Hepatocyte (in vitro differentiated cells): ENCODE measurements at regions not wholly inside any gene's neighbourhood (a gene's known extent, or its start where the extent isn't known, plus 50 kb on each side); places are given as distances from the start of the nearest gene placed in this dataset.

Experiments used
- DNase-seq: peaks from one replicate; pipeline ENCODE4 v3.0.0-alpha.2; 2016; ENCODE audit warnings: low spot score
- H2AFZ ChIP-seq: fragments of 200-600 bp; sonication (generic); 2 replicates; pipeline ENCODE4 v1.6.0; 2016; ENCODE audit warnings: antibody characterized with exemption, mild to moderate bottlenecking
- H3K27ac ChIP-seq: fragments of 200-600 bp; sonication (generic); 2 replicates; pipeline ENCODE4 v1.5.1; 2016; ENCODE audit warnings: mild to moderate bottlenecking
- H3K27me3 ChIP-seq: fragments of 200-600 bp; sonication (generic); 2 replicates; pipeline ENCODE4 v1.6.1; 2016
- H3K36me3 ChIP-seq: fragments of 200-600 bp; sonication (generic); replicated peaks from 2 replicates; pipeline ENCODE4 v1.5.1; 2016; ENCODE audit warnings: low read depth; ENCODE audit not compliant: insufficient read depth
- H3K4me1 ChIP-seq: fragments of 200-600 bp; sonication (generic); 2 replicates; pipeline ENCODE4 v1.5.1; 2016; ENCODE audit warnings: mild to moderate bottlenecking, moderate library complexity; ENCODE audit not compliant: insufficient read depth
- H3K4me2 ChIP-seq: fragments of 200-600 bp; sonication (generic); 2 replicates; pipeline ENCODE4 v1.6.0; 2016
- H3K4me3 ChIP-seq: fragments of 200-600 bp; sonication (generic); 2 replicates; pipeline ENCODE4 v1.5.1; 2016; ENCODE audit warnings: mild to moderate bottlenecking
- H3K79me2 ChIP-seq: fragments of 200-600 bp; sonication (generic); 2 replicates; pipeline ENCODE4 v1.6.0; 2017; ENCODE audit warnings: mild to moderate bottlenecking
- H3K9me2 ChIP-seq: fragments of 200-600 bp; sonication (generic); replicated peaks from 2 replicates; pipeline ENCODE4 v1.6.0; 2017; ENCODE audit warnings: mild to moderate bottlenecking; ENCODE audit not compliant: insufficient read depth
- H3K9me3 ChIP-seq: fragments of 200-600 bp; sonication (generic); 2 replicates; pipeline ENCODE4 v1.5.1; 2016; ENCODE audit warnings: low read depth, mild to moderate bottlenecking
- H4K20me1 ChIP-seq: fragments of 200-600 bp; sonication (generic); 2 replicates; pipeline ENCODE4 v1.6.0; 2016; ENCODE audit warnings: mild to moderate bottlenecking; ENCODE audit not compliant: insufficient read depth, poor library complexity, severe bottlenecking
- CTCF ChIP-seq: fragments of 200-600 bp; sonication (generic); IDR thresholded peaks from 2 replicates; pipeline ENCODE4 v1.5.1; 2016; ENCODE audit warnings: antibody characterized with exemption, mild to moderate bottlenecking; ENCODE audit not compliant: poor library complexity
- EZH2 ChIP-seq: fragments of 200-600 bp; sonication (generic); IDR thresholded peaks from 2 replicates; pipeline ENCODE4 v1.6.1; 2016; ENCODE audit warnings: antibody characterized with exemption, mild to moderate bottlenecking, borderline replicate concordance
- EZH2phosphoT487 ChIP-seq: fragments of 200-600 bp; sonication (generic); IDR thresholded peaks from one replicate; pipeline ENCODE4 v1.6.1; 2018; ENCODE audit warnings: antibody characterized with exemption, mild to moderate bottlenecking, low read depth, moderate library complexity; ENCODE audit not compliant: unreplicated experiment, severe bottlenecking
- WGBS: methylation state at CpG from one replicate; pipeline ENCODE4 v1.1.6; 2016; ENCODE audit warnings: low lambda C conversion rate; ENCODE audit errors: missing lambda C conversion rate; 5-methylcytosine and 5-hydroxymethylcytosine counted together

GRCh38 chr2:122129399-122129798 lies 373.9 kb downstream of the TSN start:
- Histone ChIP-seq H3K4me3 (no peak overlapping the region), H3K79me2 (no peaks in the 10 kb centered on the region), H3K9me3 (no peaks in the 10 kb centered on the region), H3K4me2 (no peak overlapping the region), H3K27me3 (no peaks in the 10 kb centered on the region), H2AFZ (no peak overlapping the region), H3K9me2 (no peaks in the 10 kb centered on the region), H3K36me3 (no peaks in the 10 kb centered on the region), H3K4me1 (no peaks in the 10 kb centered on the region), H3K27ac (no peak overlapping the region), H4K20me1 (no peaks in the 10 kb centered on the region)
- no peak for DNase-seq
- WGBS = 94% methylated on average over 1 of the region's 1 CpG
- no peak for TF ChIP-seq CTCF
- no peak for TF ChIP-seq EZH2phosphoT487
- no peak for TF ChIP-seq EZH2

- H3K4me3 ChIP-seq = no peak overlapping the region
- H3K27me3 ChIP-seq = no peaks in the 10 kb centered on the region
- no peak overlapping the region for H2AFZ ChIP-seq
- 94% methylated on average over 2 of the region's 2 CpGs for WGBS
- H3K4me1 ChIP-seq = peaks cover 13% of the 10 kb centered on the region
- DNase-seq = no peak
- H3K27ac ChIP-seq = no peak overlapping the region
- no peak for TF ChIP-seq CTCF
- H3K9me3 ChIP-seq = no peaks in the 10 kb centered on the region
- H3K9me2 ChIP-seq = no peaks in the 10 kb centered on the region
- H3K79me2 ChIP-seq = no peaks in the 10 kb centered on the region
- H3K4me2 ChIP-seq = no peak overlapping the region
- H4K20me1 ChIP-seq = no peaks in the 10 kb centered on the region
- H3K36me3 ChIP-seq = no peaks in the 10 kb centered on the region
These were observed 376.8 kb downstream of the TSN start for GRCh38 chr2:122132147-122132691.

GRCh38 chr2:122135021-122135937 lies 379.8 kb downstream of the TSN start:
- DNase-seq = no peak
- H3K4me2 ChIP-seq = no peak overlapping the region
- H3K27me3 ChIP-seq = no peaks in the 10 kb centered on the region
- no peaks in the 10 kb centered on the region for H3K9me2 ChIP-seq
- H3K27ac ChIP-seq = no peak overlapping the region
- no peaks in the 10 kb centered on the region for H4K20me1 ChIP-seq
- 83% methylated on average over 10 of the region's 10 CpGs for WGBS
- peaks cover 13% of the 10 kb centered on the region for H3K4me1 ChIP-seq
- H3K9me3 ChIP-seq = no peaks in the 10 kb centered on the region
- H2AFZ ChIP-seq = no peak overlapping the region
- no peak overlapping the region for H3K4me3 ChIP-seq
- no peaks in the 10 kb centered on the region for H3K36me3 ChIP-seq
- H3K79me2 ChIP-seq = no peaks in the 10 kb centered on the region
- TF ChIP-seq EZH2 = no peak
- TF ChIP-seq EZH2phosphoT487 = no peak
- TF ChIP-seq CTCF = no peak
